Right atrium auricular region (tissue), 2 donors: ENCODE measurements at regions not wholly inside any gene's neighbourhood (a gene's known extent, or its start where the extent isn't known, plus 50 kb on each side); places are given as distances from the start of the nearest gene placed in this dataset.
"Not testable (repeated sequence)": the region's sequence is repeated elsewhere in the genome, so short reads cannot be mapped to it uniquely, and the experiment has no call there.

Experiments
- DNase-seq: peaks from one replicate; pipeline ENCODE4 v3.0.0-alpha.2; 2019; ENCODE audit warnings: low spot score
- H3K27ac ChIP-seq, 2 donors: fragments of 200-600 bp; sonication (generic); 1 replicate in 1 of 2; 2 replicates in 1 of 2; pipeline ENCODE4 v1.5.1; 2016 to 2019
- H3K27me3 ChIP-seq, 2 donors: fragments of 200-600 bp; sonication (generic); one replicate each; pipeline versions ENCODE4 v1.5.1 to v1.6.0; 2017 to 2019
- H3K36me3 ChIP-seq: fragments of 200-600 bp; sonication (generic); one replicate; pipeline ENCODE4 v1.5.1; 2016
- H3K4me1 ChIP-seq, 2 donors: fragments of 200-600 bp; sonication (generic); one replicate each; pipeline versions ENCODE4 v1.5.1 to v1.6.0; 2017 to 2019
- H3K4me3 ChIP-seq, 2 donors: fragments of 200-600 bp; sonication (generic); 1 replicate in 1 of 2; 2 replicates in 1 of 2; pipeline ENCODE4 v1.5.1; 2017 to 2019; ENCODE audit warnings: mild to moderate bottlenecking in 1 of 2, moderate library complexity in 1 of 2
- H3K9me3 ChIP-seq, 2 donors: fragments of 200-600 bp; sonication (generic); one replicate each; pipeline ENCODE4 v1.5.1; 2019
- TF ChIP-seq, protein P1 (sequence below), 2 donors: fragments of 200-600 bp; sonication (generic); IDR thresholded peaks; one replicate each; pipeline ENCODE4 v1.5.1; 2019; ENCODE audit warnings: antibody characterized with exemption in 2 of 2

DNA sequence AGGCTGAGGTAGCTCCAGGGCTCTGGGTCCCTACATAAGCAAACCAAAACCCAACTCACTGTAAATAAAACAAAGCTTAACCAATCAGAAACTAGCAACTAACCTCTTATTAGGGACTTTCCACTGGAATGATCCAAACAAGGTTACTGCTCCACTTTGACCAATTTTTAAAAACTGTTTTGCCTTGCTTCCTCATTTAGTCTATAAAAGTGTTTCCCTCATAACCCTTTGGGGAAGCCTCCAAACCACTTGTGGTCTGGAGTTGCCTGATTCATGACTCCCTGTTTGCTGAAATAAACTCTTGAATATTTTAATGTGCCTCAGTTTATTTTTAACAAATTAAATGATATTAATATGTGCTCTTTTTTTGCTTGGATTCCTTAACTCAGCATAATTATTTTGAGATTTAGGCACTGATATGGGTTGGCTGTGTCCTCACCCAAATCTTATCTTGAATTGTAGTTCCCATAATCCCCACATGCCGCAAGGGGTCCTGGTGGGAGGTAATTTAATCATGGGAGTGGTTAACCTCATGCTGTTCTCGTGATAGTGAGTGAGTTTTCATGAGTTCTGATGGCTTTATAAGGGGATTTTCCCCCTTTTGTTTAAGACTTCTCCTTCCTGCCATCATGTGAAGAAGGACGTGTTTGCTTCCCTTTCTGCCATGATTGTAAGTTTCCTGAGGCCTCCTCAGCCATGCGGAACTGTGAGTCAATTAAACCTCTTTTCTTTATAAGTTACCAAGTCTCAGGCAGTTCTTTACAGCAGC lies 90.6 kb downstream of the CD200R1L start:
- TF ChIP-seq, protein P1, sequence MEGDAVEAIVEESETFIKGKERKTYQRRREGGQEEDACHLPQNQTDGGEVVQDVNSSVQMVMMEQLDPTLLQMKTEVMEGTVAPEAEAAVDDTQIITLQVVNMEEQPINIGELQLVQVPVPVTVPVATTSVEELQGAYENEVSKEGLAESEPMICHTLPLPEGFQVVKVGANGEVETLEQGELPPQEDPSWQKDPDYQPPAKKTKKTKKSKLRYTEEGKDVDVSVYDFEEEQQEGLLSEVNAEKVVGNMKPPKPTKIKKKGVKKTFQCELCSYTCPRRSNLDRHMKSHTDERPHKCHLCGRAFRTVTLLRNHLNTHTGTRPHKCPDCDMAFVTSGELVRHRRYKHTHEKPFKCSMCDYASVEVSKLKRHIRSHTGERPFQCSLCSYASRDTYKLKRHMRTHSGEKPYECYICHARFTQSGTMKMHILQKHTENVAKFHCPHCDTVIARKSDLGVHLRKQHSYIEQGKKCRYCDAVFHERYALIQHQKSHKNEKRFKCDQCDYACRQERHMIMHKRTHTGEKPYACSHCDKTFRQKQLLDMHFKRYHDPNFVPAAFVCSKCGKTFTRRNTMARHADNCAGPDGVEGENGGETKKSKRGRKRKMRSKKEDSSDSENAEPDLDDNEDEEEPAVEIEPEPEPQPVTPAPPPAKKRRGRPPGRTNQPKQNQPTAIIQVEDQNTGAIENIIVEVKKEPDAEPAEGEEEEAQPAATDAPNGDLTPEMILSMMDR (IDR thresholded peaks at IDR 0.05): no peak
- Histone ChIP-seq H3K9me3 (no peaks in the 10 kb centered on the region), H3K4me3 (no peak overlapping the region), H3K4me1 (no peaks in the 10 kb centered on the region), H3K27me3 (no peaks in the 10 kb centered on the region), H3K36me3 (no peaks in the 10 kb centered on the region), H3K27ac (no peak overlapping the region)
- DNase-seq: no peak

DNA sequence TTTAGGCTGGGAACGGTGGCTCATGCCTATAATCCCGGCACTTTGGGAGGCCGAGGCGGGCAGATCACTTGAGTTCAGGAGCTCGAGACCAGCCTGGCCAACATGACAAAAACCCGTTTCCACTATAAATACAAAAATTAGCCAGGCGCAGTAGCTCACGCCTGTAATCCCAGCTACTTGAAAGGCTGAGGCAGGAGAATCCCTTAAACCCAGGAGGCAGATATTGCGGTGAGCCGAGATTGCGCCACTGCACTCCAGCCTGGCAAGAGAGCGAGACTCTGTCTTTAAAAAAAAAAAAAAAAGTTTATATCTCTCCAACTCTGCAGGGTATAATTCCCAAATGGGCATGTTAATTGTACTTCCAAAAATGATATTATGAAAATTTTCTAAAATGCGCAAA lies 91.6 kb downstream of the CD200R1L start:
- H3K9me3 ChIP-seq, DNase-seq, H3K4me1 ChIP-seq, H3K4me3 ChIP-seq, H3K27me3 ChIP-seq, H3K27ac ChIP-seq, H3K36me3 ChIP-seq: not testable (repeated sequence)

DNA sequence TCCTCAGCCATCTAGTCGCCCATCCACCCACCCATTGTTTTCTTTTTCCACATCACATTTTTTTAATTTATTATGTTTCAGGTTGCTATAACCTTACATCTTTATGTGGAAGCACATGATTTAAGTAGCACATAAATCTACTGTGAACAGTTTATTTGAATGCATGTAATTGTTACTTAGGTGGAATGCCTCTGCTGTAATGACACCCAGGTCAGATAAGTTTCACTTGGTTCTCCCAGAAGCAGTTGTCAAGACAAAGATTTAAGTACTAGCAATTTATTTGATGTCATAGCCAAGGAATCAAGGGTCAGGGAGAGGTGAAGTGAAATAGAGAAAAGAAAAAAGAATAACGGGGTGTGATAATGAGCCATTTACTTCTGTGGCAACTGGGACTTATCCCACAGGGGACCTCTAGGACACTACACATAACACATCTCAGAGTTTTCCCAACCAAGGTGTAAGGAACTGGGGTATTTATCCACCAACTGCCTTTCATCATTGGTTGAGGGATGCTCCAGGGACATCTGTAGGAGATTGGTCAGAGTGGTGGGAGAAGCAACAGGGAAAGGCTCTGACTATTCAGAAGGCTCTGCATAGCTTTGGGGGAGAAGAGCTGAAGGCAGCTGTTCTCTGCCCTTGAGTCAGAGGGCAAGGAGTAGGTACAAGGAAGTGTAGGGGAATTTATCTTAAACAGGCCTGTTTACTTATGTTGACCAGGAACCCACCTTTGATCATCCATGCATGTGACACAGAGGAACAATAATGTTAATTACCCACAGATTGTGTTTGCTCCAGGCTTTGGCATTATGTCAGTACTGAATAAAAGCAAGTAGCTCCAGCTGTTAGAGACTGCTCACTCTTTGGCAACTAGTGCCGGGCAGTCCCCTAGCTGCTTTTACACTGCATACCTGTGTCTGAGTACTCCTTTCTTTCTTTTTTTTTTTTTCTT lies 94.8 kb downstream of the CD200R1L start:
- no peaks in the 10 kb centered on the region for H3K27me3 ChIP-seq
- TF ChIP-seq, protein P1 (IDR thresholded peaks at IDR 0.05): no peak
- no peak for DNase-seq
- H3K36me3 ChIP-seq: no peaks in the 10 kb centered on the region
- H3K4me1 ChIP-seq: no peaks in the 10 kb centered on the region
- H3K9me3 ChIP-seq: no peaks in the 10 kb centered on the region
- H3K4me3 ChIP-seq: no peak overlapping the region
- H3K27ac ChIP-seq: no peak overlapping the region

DNA sequence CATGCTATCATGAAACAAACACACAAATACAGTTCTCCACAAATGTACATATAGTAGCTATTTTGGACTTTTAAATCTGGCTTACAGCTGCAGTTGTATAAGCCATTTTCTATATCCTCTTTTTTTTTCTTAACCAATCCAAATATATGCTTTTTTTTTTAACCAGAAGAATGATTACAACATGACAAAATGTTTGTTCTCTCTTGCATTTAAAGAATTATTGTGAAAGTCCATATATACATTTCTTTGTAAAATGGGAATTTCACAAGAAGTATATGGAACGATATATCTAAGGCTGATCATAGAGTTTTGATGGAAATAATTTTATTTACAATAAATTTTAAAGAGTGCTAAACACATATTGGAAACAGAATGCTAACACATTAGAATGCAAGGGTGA lies 95.6 kb downstream of the CD200R1L start:
- Histone ChIP-seq H3K4me1 (no peaks in the 10 kb centered on the region), H3K27me3 (no peaks in the 10 kb centered on the region), H3K36me3 (no peaks in the 10 kb centered on the region), H3K4me3 (no peak overlapping the region), H3K27ac (no peak overlapping the region), H3K9me3 (no peaks in the 10 kb centered on the region)
- no peak for DNase-seq
- TF ChIP-seq, protein P1 (IDR thresholded peaks at IDR 0.05): no peak

DNA sequence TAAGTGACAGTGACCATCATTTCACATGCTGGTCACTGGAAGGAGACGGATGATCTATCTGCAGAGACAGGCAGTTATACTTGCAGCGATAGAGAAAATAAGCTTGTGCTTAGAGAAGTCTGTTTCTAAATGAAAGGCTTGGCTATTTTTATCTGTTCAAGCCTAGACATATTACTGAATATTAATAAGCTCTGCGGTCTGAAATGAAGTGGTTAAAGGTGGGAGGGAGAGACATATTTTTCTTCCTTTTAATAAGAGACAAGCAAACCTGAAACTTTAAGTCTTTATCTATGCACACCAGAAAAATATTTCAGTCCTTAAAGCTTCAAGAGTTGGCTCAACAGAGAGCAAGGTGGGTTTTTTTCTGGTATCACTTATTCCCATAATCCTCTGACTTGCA lies 99.0 kb downstream of the CD200R1L start:
- no peaks in the 10 kb centered on the region for H3K36me3 ChIP-seq
- DNase-seq: no peak
- H3K4me3 ChIP-seq: no peak overlapping the region
- no peak overlapping the region for H3K27ac ChIP-seq
- peaks cover 0 to 10% of the 10 kb centered on the region in 2 donors for H3K4me1 ChIP-seq
- no peaks in the 10 kb centered on the region for H3K9me3 ChIP-seq
- TF ChIP-seq, protein P1 (IDR thresholded peaks at IDR 0.05): no peak
- H3K27me3 ChIP-seq: no peaks in the 10 kb centered on the region

DNA sequence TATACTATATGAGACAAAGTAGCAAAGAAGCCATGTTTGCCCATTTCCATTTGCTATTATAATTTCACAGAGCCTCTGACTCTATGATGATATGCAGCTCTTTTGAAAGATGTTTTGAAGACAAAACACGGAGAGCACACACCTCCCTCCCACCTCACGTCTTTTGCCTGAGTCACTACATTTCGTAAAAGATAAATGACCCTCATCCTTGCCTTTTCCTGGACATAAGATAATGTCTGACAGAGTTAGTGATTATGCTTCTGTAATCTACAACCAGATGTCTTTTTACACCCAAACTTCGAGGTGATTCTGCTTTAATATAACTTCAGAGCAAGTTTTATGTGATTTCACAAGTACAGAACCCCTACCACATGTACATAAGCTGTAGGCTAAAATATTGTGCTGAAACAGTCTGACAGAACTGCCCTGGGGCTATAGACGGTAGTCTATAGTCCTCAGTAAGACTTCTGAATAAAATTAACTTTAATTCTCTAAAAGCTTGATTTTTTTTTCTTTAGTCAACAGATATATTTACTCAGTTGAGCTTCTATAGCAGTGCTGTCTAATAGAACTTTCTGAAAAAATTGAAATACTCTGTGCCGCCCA lies 99.9 kb downstream of the CD200R1L start:
- DNase-seq: no peak
- no peaks in the 10 kb centered on the region for H3K9me3 ChIP-seq
- H3K4me3 ChIP-seq: no peak overlapping the region
- no peaks in the 10 kb centered on the region for H3K27me3 ChIP-seq
- H3K36me3 ChIP-seq: no peaks in the 10 kb centered on the region
- TF ChIP-seq, protein P1 (IDR thresholded peaks at IDR 0.05): no peak
- H3K4me1 ChIP-seq: peaks cover 0 to 10% of the 10 kb centered on the region in 2 donors
- no peak overlapping the region for H3K27ac ChIP-seq
